Myocyte (in vitro differentiated cells): ENCODE measurements at regions not wholly inside any gene's neighbourhood (a gene's known extent, or its start where the extent isn't known, plus 50 kb on each side); places are given as distances from the start of the nearest gene placed in this dataset.
A peak's percentile ranks its signal among the peaks of the same experiment; 100 is the strongest.
"Not testable (repeated sequence)": the region's sequence is repeated elsewhere in the genome, so short reads cannot be mapped to it uniquely, and the experiment has no call there.

Source experiments
- DNase-seq: peaks from one replicate; pipeline ENCODE4 v3.0.0-alpha.2; 2012; ENCODE audit warnings: low read depth

DNA sequence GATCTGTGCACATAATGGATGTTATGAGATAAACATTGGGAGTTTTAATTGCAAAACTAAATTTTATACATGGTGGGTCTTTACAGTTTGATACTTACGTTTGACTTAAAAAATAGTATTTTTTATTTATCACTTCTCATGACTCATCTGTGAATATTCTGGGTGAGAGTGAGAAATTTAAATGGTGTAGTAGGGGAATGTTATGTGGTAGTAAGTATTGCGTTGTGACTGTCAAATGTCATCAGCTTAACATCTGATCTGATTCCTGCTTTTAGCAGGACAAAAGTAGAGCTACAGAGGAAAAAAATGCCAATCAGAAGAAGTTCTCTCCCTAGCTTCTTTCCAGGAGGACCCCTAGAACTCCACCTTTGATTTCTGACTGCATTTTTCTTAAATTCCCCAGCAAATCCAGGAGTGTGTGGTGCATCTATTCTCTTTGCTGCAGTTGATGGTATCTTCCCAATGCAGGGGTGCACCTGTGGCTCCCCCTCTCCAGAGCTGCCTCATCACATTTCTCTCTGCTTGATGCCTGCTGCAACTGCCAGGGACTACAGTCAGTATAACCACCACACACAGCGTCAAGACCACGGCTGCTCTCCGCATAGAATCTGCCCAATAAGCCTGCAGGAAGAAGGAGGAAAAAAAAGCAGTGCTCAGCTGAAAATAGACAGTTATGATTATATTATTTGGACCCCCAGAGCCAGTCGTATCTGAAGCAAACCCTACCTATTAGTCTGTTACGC, 151.3 kb upstream of the THUMPD2 start:
- DNase-seq: no peak

DNA sequence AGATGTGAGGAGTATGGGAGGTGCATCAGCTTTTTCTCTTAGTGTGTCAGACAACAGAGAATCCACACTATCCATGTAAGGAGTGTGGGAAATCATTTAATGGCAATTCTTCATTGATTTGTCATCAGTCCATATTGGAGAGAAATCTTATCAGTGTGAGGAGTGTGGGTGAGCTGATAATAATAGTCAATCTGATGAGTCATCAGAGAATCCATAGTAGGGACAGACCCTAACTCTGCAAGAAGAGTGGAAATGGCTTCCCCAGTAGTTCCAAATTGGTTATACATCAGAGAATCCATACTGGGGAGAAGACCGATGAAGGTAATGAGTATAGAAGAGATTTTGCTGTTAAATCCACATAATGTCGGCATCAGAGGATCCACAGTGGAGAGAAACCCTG, 150.5 kb upstream of the THUMPD2 start:
- no peak for DNase-seq

DNA sequence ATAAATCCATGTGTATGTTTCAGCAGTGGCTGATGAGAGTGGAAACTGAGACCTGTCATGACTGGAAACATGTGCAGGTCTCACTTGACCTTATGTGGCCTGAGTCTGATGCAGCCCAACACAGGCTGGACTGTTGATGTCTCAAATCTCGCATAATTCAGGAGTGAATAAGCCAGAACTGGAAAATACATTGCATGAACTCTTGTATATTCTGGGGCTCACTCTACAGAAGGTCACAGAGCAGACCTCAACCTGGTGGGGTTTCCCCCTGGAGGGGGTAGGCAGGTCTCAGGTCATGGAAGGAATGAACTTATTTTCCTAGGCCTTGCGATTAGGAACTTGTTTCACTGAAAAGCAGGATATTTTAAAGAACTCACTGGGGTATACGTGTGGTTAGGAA, 146.3 kb upstream of the THUMPD2 start:
- DNase-seq: no peak

DNA sequence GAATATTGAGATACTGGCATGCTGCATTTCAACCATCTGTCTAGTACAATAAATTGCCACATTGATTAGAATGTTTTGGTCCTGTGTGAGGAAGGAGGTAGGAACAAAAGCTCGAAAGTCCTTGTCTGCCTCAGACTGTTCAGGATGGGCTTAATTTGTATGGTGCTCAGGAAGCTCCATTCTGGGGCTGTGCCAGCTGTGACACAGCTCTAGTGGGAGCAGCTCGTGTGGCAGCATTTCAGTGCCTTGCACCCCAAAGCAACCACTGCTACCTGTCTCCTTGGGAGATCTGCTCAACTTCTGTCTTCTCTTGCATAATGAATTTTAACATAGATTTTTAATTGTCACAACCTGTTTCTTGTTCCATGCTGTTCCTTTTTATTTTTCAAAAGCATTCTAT, 144.4 kb upstream of the THUMPD2 start:
- DNase-seq: no peak

DNA sequence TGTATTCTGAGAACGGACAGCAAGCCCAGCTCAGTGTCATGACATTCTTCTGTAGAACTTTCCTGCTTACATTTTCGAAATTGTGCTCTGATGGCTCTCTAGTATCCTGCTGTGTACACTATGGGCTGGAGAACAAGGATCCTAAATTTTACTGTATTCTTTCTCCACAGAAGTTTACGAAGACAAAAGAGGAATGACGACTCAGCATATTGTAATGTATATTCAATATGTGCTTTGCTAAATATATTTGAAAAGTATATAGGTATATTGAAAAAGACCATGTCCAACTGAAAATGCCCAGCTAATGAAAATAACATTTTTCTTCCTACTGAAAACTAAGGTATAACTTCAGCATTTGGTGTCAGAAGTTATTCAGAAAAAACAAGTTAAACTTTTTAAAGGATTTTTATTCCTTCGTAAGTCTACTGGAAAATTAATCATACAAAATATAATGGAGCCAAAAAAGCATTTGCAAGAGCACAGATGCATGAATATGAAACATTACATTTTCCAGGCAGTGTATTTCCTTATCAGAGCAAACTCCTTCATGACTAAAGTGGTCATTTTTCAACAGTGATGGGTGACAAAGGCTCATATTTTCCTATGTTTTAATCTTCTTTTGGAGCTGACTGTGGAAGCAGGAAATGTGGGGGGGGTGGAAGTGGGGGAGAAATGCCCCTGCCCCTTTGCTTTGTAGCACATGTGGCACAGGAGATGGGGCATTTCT, 143.8 kb upstream of the THUMPD2 start:
- DNase-seq: no peak

DNA sequence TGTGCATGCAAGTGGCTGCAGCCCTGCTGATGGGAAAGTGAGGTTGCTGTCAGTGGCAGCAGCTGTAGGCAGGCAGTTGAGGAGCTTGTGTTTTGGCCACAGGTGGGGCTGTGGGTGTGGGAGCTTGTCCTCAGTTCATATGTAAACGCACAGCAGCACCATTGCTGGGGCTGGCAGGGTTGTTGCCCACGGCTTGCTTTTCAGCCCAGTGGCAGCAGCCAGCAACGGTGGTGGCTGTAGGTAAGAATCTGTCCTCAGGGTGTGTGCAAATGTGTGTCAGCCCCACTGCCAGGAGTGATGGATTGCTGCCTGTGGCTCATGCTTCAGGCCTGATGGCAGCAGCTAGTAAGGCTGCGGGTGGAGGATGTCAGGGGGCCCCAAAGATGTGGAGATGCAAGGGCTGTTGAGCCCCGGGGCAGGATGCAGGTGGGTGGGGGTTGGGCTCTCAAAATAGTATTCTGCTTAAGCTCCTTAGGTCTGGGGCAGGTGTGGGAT, 141.3 kb upstream of the THUMPD2 start:
- no peak for DNase-seq

DNA sequence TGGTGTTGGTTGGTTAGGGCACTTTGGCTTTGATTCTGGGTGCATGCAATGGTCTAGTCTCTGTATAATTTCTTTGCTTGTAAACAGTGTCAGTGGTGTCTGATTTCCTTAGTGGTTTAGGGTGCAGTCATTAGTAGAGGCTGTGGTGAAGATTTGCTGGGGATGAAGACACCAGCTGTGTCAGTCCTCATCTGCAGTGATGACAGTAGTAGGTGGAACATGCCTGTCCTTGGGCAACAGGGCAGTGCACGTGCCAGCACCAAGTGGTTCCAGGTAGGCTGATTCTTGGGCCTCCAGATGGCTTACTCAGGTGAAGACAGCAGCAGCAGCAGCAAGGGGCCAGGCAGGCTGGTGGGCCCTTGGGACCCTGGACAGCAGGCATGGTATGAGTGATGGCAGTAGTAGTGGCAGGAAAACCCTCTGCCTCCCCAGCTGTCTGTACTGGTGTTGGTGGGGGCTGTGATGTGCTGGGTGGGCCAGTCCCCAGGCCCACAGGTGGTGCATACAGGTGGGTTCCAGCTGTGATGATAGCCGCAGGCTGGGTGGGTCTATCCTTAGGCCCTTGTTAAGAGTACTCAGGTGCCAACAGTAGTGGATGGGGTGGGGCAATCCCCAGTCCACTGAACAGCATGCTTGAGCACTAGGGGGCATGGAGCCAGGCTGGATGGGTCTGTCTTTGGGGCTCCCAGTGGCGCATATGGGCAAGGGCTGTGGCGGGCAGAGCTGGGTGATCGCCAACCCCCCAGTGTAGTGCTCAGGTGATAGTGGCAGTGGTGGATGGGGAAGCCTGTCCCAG, 140.7 kb upstream of the THUMPD2 start:
- DNase-seq: peak; percentile 87

DNA sequence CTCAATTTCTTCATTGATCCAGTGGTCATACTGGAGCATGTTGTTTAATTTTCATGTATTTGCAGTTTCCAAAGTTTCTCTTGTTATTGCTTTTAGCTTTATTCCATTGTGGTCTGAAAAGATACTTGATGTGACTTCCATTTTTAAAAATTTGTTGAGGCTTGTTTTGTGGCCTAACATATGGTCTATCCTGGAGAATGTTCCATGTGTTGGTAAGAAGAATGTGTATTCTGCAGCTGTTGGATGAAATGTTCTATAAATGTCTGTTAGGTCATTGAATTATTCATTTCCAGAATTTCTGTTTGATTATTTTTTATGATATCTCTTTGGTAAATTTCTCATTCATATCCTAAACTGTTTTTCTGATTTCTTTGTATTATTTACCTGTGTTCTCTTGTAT, 139.8 kb upstream of the THUMPD2 start:
- DNase-seq: peak; percentile 61

DNA sequence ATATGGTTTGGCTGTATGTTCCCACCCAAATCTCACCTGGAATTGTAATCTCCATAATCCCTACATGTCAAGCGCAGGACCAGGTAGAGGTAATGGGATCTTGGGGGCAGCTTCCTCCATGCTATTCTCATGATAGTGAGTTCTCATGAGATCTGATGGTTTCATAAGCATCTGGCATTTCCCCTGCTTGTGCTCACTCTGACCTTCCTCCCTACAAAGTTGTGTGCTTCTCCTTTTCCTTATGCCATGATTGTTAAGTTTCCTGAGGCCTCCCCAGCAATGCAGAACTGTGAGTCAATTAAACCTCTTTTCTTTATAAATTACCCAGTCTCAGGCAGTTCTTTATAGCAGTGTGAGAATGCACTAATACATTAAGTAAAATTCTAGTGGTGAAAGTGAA, 138.3 kb upstream of the THUMPD2 start:
- DNase-seq: not testable (repeated sequence)

DNA sequence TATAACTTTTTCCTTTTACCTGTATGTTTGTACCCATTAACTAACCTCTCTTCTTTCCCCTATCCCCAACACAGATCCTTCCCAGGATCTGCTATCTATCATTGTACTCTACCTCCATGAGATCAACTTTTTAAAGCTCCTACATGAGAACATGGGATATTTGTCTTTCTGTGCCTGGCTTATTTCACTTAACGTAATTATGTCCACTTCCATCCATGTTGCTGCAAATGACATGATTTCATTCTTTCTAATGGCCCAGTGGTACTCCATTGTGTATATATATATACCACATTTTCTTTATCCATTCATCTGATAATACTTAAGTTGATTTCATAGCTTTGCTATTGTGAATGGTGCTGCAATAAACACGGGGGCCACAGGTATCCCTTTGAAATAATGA, 135.9 kb upstream of the THUMPD2 start:
- DNase-seq: no peak

DNA sequence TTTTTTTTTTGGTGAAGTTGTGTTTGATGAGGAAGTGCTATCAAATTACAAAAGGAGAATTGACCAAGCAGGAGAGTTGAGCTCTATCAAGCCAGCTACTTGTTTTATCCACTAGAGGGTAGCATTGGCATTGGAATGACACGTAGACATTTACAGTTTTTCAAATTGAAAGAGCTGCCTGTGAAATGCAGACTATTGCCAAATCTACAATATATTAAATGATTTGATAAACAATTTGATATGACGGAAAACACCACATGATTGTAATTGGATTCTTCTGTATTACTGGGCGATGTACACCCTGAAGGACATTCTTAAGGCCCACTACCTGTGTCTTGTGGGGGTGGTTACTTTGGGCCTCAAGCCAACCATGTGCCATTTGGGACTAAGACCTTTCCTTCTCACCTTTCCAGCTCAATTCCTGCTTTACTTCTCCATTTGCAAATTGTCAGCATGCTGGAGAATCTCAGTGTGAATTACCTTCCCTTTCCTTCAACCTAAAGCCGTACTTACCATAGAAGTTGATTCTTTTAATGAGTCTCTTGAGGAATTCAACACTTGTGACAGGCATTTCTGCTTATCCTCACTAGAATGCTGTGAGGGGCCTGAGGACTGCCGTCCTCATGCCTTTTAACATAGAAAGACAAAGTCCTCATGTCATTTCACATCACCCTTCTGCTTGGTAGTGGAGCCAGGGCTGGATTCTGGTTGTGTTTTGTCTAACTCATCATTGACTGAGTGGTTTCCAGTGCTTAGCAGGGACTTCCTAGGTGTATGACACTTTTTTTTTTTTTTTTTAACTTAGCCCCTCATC, 134.8 kb upstream of the THUMPD2 start:
- peak; percentile 79 for DNase-seq

DNA sequence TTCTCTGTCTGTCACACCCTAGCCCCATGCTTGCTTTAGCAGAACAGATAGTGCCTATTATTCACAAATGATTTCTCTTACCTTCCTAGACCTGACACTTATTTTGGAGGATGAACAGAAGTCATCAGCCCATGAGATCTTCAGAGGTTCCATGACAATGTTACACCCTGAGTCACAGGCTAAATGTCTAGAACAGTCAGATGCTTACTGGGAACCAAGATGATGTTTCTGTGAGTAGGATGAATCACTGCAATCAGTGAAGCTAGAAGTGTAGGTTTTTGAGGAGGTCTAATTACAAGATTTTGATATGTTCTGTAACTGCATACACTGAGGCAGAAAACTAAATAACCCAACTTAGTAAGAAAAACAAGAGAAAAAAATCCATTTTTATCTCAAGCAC, 123.0 kb upstream of the THUMPD2 start:
- DNase-seq: no peak

DNA sequence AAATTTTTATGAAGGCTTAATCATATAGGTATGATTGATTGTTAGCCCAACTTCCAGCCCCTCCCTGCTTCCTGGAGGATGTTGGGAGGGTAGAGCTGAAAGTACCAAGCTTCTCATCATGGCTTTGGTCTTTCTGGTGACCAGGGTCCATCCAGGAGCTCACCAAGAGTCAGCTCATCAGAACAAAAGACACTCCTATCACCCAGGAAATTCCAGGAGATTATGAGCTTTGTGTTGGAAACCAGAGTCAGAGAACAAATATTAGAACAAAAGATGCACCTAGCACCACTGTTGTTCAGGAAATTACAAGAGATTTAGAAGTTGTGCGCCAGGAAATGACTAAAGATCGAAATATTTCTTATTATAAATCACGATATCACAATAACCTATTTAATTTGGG, 119.9 kb upstream of the THUMPD2 start:
- no peak for DNase-seq

DNA sequence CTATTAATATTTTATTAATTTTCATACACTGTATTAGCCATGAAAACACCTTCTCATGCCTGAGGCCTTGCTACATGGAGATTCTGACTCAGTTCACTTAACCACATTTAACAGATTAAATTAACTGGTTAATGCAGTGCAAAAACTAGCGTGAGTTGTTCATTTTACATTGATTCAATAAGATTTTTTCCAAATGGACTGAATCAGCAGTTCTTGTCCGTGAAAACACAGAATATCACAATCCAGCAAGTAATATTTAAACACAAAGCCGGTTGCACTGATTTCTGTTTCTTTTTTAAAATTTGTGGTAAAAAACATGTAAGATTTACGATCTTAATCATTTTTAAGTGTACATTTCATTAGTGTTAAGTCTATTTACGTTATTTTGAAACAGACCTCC, 118.2 kb upstream of the THUMPD2 start:
- no peak for DNase-seq

DNA sequence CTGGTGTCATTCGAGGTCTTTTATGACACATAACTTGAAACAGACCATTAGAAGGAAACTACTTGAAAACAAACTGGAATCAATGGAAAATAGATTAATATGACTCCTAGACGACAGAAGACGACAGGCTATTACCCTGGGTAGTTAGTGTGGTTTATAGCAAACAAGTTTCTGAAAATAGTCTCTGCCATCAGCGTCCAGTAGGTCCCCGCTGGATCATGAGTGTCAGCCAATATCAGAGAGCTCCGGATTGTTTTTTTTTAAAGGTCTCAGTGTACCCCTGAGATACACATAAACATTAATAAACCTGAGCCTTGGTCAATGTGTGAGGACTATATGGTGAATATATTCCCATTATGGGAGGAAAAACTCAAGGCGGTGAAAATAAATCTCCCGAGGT, 115.0 kb upstream of the THUMPD2 start:
- no peak for DNase-seq

DNA sequence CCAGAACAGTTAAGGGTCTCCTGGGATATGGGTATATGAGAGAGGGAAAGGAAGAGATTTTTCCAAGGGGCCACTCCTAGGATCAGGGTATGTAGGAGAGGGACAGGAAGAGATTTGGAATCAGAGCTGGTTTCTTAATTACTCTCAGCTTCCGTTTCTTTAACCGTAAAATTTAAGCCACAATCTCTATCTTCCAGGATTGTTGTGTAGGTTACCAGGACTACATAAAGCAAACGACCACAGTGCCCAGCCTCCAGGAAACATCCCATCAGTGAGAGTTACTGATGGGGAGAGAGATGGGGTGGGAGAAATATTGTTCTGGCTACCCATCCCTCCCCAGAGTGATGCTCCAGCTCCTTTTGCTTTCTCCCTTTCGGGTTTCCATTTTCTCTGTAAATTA, 114.6 kb upstream of the THUMPD2 start:
- no peak for DNase-seq

DNA sequence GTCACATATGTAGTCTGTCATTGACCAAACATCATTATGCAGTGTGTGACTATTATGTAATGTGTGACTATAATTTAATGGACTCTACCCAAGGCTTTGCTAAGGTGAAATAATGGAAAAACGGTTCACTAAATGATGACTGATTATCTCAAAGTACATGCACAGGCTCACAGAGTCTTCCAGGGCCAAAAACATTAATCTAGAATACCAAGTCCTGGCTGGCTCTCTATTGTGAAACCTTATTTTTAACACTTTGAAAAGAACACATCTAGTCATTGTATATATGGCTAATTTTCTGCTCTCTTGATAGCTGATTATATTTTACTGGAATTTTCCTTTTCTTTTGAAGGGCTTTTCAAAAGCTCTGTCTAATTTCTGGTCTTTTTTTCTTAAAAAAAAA, 102.9 kb upstream of the THUMPD2 start:
- no peak for DNase-seq

DNA sequence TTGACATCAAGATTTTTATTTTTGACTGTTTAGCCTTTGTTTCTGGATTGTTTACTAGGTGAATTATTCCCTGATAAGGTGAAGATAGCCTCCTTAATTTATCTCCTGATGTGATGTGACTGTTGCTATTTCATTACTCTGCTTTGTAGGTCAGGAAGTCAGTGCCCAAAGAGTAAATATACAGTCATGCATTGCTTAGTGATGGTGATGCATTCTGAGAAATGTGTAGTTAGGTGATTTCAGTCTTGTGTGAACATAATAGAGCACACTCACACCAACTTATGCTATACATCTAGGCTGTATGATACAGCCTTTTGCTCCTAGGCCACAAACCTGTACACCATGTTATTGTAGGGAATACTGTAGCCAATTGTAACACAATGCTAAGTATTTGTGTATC, 102.4 kb upstream of the THUMPD2 start:
- DNase-seq: no peak

DNA sequence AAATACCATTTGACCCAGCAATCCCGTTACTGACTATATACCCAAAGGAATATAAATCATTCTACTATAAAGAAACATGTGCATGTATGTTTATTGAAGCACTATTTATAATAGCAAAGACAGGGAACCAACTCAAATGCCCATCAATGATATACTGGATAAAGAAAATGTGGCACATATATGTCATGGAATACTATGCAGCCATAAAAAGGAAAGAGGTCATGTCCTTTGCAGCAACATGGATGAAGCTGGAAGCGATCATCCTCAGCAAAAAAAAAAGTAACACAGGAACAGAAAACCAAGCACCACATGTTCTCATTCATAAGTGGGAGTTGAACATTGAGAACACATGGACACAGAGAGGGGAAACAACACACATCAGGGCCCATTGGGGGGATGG, 99.9 kb upstream of the THUMPD2 start:
- DNase-seq: not testable (repeated sequence)

DNA sequence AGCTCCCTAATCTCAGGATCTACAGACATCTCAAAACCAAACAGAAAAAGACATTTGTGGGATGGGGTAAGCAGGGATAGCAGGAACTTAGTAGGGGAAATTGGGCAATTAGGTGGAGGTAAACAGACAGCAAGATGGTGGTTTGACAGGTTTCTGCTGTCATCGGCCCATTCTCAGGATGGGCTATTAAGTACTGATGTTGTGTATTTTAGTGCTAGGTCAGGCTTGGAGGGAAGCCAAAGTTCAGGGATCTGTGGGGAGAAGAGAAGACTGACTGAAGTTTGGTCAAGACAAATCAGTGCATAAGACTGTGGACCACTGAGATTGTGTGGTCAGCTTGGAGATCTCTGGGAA, 96.8 kb upstream of the THUMPD2 start:
- DNase-seq: peak; percentile 22

DNA sequence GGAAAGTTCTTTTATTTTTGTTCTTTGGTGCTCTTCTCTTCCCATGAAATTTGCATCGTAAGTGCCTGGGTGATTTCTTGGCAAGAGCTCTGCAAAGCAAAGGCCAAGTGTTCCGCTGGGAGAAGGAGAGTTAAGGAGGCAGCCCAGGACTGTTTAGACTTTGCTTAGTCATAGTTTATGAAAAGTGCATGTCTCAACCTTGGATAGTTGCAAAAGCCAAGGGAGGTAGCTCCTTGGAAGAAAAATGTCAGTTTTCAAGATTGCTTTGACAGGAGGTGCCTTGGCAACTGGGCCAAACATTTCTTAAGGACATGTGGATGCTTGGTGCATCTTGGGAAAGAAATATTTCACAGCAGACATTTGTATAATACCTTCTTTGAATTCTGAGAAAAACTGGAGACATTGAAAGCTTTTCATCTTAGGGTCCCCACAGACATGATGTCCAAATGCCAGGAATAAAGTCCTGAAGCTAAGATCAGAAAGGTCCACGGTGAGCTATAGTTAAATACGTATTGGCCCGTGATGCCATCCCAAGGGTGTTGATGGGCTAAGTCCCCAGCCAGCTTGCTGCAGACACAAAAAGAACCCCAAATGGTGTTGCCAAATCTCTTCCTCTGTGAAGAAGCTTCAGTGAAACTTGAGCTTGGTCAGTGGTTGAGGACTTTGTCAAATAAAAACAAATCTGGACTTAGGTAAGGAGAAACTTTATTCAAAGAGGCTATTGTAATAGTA, 96.3 kb upstream of the THUMPD2 start:
- peak; percentile 57 for DNase-seq
